HL-60 (cell line): ENCODE measurements at regions not wholly inside any gene's neighbourhood (a gene's known extent, or its start where the extent isn't known, plus 50 kb on each side); places are given as distances from the start of the nearest gene placed in this dataset.

Source experiments
- DNase-seq, 2 experiments: peaks; one replicate each; pipeline ENCODE4 v3.0.0-alpha.2; 2010 to 2020; ENCODE audit warnings: low read depth in 1 of 2, low spot score in 1 of 2
- H3K27ac ChIP-seq: fragments of 250-450 bp; sonication (Bioruptor Pico); replicated peaks from 2 replicates; pipeline ENCODE4 v1.5.1; 2020; ENCODE audit warnings: mild to moderate bottlenecking, moderate library complexity
- H3K27me3 ChIP-seq: fragments of 250-450 bp; sonication (Bioruptor Pico); 2 replicates; pipeline ENCODE4 v1.5.1; 2021; ENCODE audit warnings: mild to moderate bottlenecking, moderate library complexity; ENCODE audit not compliant: insufficient read depth, poor library complexity, severe bottlenecking
- H3K4me3 ChIP-seq: replicated peaks from 2 replicates; pipeline ENCODE4 v1.5.1; 2011; ENCODE audit warnings: mild to moderate bottlenecking, control low read depth, low read length; ENCODE audit not compliant: insufficient read depth
- GABPA ChIP-seq: IDR thresholded peaks from 2 replicates; pipeline ENCODE4 v1.6.1; 2012; ENCODE audit warnings: low read depth
- POLR2AphosphoS5 ChIP-seq: IDR thresholded peaks from 2 replicates; pipeline ENCODE4 v1.6.1; 2012; ENCODE audit warnings: low read depth
- SPI1 ChIP-seq: IDR thresholded peaks from 2 replicates; pipeline ENCODE4 v1.6.1; 2012; ENCODE audit warnings: low read depth, mild to moderate bottlenecking, borderline replicate concordance
- TF ChIP-seq, protein P1 (sequence below): IDR thresholded peaks from 2 replicates; pipeline ENCODE4 v1.6.1; 2012; ENCODE audit warnings: low read depth; ENCODE audit not compliant: insufficient replicate concordance
- TF ChIP-seq, protein P2 (sequence below): IDR thresholded peaks from one replicate; pipeline ENCODE4 v1.5.1; 2011; ENCODE audit warnings: low read length, control low read depth, inconsistent platforms; ENCODE audit not compliant: insufficient read depth

DNA sequence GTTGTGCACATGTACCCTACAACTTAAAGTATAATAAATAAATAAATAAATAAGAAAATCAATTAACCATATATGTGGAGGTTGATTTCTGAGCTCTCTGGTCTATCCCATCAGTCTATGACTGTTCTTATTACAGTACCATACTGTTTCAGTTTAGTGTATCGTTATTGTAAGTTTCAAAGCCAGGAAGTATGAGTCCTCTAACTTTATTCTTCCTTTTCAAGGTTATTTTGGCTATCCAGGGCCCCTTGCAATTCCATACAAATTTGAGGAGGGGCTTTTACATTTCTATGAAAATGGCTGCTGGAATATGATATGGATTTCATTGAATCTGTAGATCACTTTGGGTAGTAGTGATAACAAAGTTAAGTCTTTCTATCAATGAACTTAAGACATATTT lies 96.9 kb upstream of the BCL9 start:
- no peak overlapping the region for H3K27ac ChIP-seq
- DNase-seq, result no peak
- no peak overlapping the region for H3K4me3 ChIP-seq
- no peak for TF ChIP-seq SPI1
- no peaks in the 10 kb centered on the region for H3K27me3 ChIP-seq

DNA sequence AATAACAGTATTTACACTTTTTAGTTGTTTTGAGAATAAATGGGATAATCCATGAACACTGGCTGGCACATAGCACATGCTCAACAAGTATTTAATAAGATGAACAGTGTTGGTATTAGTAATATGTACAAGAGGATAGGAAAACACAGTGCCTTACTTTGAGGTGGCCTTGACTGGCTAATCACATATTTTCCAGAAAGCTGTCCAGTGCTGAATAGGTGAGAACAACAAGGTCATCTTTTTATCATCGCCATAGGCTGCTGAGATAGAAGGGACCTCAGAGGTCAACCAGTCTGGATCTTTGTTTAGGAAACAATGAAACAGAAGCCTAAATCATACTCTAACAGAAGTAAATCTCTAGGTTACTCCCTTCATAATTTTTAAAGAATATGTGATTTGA lies 89.7 kb upstream of the BCL9 start:
- no peak for DNase-seq
- no peak overlapping the region for H3K4me3 ChIP-seq
- TF ChIP-seq, protein P1, sequence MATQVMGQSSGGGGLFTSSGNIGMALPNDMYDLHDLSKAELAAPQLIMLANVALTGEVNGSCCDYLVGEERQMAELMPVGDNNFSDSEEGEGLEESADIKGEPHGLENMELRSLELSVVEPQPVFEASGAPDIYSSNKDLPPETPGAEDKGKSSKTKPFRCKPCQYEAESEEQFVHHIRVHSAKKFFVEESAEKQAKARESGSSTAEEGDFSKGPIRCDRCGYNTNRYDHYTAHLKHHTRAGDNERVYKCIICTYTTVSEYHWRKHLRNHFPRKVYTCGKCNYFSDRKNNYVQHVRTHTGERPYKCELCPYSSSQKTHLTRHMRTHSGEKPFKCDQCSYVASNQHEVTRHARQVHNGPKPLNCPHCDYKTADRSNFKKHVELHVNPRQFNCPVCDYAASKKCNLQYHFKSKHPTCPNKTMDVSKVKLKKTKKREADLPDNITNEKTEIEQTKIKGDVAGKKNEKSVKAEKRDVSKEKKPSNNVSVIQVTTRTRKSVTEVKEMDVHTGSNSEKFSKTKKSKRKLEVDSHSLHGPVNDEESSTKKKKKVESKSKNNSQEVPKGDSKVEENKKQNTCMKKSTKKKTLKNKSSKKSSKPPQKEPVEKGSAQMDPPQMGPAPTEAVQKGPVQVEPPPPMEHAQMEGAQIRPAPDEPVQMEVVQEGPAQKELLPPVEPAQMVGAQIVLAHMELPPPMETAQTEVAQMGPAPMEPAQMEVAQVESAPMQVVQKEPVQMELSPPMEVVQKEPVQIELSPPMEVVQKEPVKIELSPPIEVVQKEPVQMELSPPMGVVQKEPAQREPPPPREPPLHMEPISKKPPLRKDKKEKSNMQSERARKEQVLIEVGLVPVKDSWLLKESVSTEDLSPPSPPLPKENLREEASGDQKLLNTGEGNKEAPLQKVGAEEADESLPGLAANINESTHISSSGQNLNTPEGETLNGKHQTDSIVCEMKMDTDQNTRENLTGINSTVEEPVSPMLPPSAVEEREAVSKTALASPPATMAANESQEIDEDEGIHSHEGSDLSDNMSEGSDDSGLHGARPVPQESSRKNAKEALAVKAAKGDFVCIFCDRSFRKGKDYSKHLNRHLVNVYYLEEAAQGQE, result peak; percentile 67
- TF ChIP-seq POLR2AphosphoS5 (no peak), GABPA (no peak)
- no peaks in the 10 kb centered on the region for H3K27me3 ChIP-seq
- H3K27ac ChIP-seq, result no peak overlapping the region

DNA sequence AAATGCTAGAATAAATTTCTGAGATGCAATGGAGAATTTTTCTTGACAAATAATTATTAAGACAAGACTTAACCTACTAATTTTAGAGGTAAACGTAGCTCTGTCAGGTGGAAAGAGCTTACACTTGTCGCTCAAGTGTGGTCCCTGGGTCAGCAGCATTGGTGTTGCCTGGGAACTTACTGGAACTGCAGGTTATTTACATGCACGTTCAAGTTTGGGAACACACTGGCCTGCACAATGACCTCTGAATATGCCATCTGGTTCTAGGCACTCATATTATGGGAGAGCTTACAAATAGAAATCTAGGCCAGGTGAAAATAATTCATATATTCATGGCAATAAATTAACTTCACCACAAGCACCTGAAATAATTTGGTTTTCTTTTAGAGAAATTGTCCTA lies 88.5 kb upstream of the BCL9 start:
- no peak for DNase-seq
- Histone ChIP-seq H3K27ac (no peak overlapping the region), H3K4me3 (no peak overlapping the region), H3K27me3 (no peaks in the 10 kb centered on the region)
- TF ChIP-seq, protein P1, result no peak
- TF ChIP-seq, protein P2, sequence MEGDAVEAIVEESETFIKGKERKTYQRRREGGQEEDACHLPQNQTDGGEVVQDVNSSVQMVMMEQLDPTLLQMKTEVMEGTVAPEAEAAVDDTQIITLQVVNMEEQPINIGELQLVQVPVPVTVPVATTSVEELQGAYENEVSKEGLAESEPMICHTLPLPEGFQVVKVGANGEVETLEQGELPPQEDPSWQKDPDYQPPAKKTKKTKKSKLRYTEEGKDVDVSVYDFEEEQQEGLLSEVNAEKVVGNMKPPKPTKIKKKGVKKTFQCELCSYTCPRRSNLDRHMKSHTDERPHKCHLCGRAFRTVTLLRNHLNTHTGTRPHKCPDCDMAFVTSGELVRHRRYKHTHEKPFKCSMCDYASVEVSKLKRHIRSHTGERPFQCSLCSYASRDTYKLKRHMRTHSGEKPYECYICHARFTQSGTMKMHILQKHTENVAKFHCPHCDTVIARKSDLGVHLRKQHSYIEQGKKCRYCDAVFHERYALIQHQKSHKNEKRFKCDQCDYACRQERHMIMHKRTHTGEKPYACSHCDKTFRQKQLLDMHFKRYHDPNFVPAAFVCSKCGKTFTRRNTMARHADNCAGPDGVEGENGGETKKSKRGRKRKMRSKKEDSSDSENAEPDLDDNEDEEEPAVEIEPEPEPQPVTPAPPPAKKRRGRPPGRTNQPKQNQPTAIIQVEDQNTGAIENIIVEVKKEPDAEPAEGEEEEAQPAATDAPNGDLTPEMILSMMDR, result no peak
- TF ChIP-seq SPI1, result no peak
- no peak for TF ChIP-seq GABPA
- no peak for TF ChIP-seq POLR2AphosphoS5

DNA sequence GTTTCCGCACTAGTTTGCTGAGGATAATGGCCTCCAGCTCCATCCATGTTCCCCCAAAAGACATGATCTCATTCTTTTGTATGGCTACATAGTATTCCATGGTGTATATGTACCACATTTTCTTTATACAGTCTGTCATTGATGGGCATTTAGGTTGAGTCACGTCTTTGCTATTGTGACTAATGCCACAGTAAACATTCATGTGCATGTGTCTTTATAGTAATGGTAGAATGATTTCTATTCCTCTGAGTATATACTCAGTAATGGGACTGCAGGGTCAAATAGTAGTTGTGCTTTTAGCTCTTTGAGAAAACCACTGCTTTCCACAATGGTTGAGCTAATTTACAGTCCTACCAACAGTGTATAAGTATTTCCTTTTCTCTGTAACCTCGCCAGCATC lies 78.3 kb upstream of the BCL9 start:
- Histone ChIP-seq H3K4me3 (no peak overlapping the region), H3K27ac (no peak overlapping the region), H3K27me3 (no peaks in the 10 kb centered on the region)
- DNase-seq, result no peak
- TF ChIP-seq GABPA (no peak), SPI1 (no peak), POLR2AphosphoS5 (no peak)
- TF ChIP-seq, protein P2, result no peak

DNA sequence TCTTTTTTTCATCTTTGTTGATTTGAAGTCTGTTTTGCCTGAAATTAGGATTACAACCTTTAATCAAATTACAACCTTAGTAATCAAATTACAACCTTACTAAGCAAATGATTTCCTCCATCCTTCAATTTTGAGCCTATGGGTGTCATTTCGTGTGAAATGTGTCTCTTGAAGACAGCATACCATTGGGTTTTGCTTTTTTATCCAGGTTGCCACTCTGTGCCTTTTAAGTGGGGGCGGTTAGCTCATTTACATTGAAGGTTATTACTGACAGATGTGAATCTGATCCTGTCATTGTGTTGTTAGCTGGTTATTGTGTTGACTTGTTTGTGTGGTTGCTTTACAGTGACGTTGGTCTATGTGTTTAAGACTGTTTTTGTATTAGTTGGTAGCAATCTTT lies 74.8 kb upstream of the BCL9 start:
- TF ChIP-seq SPI1 (no peak), POLR2AphosphoS5 (no peak), GABPA (no peak)
- TF ChIP-seq, protein P1, result no peak
- TF ChIP-seq, protein P2, result no peak
- no peak overlapping the region for H3K4me3 ChIP-seq
- H3K27me3 ChIP-seq, result no peaks in the 10 kb centered on the region
- DNase-seq, result no peak
- no peak overlapping the region for H3K27ac ChIP-seq
